ENCODE measurements at regions not wholly inside any gene's neighbourhood (a gene's known extent, or its start where the extent isn't known, plus 50 kb on each side); places are given as distances from the start of the nearest gene placed in this dataset.

DNA sequence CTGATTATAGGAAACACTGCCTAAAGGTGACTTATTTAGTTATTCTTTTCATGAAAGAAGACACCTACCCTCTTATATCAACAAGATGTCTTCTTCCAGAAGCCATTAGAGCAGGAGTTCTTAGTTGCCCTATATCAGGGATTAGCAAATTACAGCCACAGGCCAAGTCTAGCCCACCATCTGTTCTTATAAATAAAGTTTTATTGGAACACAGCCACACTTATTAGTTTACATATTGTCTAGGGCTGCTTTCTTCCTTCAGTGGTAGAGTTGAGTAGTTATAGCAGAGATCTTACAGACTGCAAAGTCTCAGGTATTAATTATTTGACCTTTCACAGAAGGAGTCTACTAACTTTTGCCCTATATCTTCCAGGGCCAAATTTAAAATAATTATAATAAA, 157.2 kb upstream of the NOCT start:
- no peak for DNase-seq (ENCODE audit: low read depth in 2 of 3, low spot score in 2 of 3)

DNA sequence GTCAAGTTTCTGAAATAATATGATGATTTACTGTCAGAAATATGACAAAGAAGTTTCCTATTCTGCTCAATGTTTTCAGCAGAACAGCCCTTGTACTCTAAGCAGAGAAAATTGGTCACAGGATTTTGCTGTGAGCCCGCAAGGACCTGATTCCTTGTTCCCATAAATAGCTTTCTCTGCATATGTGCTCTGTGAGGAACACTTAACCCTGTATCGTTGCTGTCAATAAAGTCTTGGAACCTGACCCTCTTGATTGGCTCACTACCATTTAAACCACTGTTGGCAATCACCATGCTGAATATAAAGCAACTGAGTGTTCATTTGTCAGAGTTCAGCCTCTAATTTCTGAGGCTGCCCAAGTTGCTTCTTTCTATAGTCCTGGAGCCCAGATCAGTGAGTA, 158.2 kb upstream of the NOCT start:
- DNase-seq (ENCODE audit: low read depth in 2 of 3, low spot score in 2 of 3) = no peak

- no peak for DNase-seq (ENCODE audit: low read depth in 2 of 3, low spot score in 2 of 3)
Measured at GRCh38 chr4:138852681-138853080, 162.9 kb upstream of the NOCT start.

DNA sequence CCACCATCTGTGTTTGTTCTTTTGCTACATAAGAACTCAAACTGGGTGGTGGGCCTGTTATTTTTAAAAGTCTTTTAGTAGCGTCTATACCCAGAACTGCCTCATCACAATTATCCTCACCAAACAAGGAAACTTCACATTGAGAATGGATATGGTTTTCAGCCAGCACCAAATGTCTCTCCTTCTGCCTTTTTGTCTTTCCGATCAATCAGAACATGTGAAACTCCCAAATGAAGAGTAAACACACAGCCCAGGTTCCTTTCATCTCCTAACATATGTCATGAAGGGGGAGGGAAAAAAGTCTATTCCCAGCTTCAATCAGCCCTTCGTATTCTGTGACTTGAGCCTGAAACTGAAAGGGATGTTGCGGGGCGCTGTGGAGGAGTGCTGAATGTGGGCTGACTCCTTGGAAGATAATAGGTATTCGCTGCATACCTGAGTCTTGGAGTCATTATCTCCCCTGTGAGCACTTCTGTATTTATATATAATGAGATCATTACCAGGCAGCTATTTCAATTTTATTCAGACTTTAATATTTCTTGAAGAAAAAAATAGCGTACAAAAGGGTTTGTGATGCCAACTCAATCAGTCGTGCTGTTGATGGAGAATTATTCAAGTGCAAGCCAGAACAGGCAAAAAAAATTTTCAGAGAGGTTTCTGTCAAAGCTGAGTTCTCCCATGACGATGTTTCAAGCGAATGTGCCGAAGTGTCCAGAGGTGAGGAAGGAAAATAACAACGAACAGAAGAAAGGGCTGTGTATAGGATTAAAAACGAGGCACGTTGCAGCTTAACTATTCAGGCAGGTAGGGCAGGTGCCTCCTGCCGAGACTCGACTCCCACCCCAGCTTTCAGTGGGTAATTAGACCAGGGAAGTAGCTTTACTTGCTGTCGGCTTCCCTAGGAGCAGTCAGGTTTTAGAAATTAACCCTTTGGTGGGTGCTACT, 163.9 kb upstream of the NOCT start:
- DNase-seq (ENCODE audit: low read depth in 2 of 3, low spot score in 2 of 3) = no peak

DNA sequence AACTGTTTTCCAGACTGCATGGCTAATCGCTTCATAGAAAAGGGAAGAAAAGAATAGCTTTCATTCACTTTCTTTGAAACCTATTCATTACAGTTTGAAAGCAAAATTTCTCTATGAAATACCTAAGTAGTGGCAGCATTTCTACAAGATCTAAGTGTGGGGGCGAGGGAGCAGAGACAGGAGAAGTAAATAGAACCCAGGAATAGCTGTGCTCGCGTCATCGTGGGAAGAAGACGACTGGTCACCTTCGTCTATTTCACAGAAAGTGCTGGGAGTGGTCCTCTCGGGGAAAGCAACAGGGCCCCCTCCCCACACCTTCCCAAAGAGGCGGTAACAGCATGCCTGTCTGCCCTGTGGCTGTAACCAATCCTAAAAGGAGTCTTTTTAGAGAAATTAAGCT, 169.9 kb upstream of the NOCT start:
- no peak for DNase-seq (ENCODE audit: low read depth in 2 of 3, low spot score in 2 of 3)

DNA sequence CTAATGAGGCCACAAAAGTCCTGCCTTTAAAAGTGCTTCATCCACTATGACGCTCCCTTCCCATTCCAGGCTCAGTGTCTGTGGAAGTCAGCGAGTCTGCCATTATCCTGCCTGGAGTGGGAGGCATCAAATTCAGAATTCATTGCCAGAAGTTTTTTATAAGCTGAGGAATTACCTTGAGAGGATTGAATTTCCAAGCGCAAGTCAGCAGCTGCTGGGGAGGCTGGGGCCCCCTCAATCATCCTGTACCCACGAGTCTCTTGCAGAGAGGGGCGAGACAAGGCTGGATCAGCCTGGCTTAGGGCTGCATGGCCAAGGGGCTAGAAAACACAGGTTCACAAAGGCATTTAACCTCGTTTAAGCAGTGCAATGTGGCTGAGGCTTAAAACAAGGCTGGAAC, 170.5 kb upstream of the NOCT start:
- DNase-seq (ENCODE audit: low read depth in 2 of 3, low spot score in 2 of 3) = no peak

DNA sequence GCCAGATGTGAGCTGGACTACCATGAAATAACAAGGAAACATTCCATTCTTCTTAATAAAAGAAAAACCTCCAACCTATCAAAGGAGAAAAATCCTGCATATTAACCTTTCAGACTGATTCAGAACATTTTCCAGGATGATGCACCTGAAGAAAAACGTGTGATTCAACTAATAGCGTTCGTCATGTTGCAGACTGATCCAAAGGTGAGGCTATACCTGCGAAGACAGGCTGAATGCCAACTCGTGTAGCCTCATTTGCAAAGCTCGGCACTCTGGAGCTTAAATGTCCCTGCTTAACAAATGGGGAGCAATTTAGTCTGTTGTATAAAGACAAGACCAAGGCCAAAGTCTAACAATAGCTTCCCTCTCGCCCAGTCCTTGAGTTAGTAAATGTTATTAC, 172.0 kb upstream of the NOCT start:
- DNase-seq (ENCODE audit: low read depth in 2 of 3, low spot score in 2 of 3) = no peak

- no peak for DNase-seq (ENCODE audit: low read depth in 2 of 3, low spot score in 2 of 3)
Measured at GRCh38 chr4:138841343-138841742, 174.2 kb upstream of the NOCT start.

DNA sequence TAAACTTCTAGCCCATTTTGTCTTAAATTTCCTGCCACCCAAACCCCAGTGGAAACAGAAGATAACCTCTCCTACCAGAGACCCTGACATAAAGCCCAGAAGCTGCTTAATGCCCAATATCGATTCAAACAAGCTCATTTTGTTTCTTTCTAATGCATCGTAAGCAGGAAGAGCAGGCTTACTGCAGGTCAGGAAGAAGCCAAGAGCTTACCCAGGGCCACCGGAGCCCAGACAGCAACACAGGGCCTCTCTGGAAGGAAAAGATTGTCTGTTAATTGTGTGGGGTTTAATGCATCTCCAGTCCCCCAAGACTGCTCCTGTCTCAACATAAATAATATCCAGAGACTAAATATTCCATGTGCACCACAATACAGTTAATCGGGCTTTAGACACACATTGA, 177.3 kb upstream of the NOCT start:
- DNase-seq (ENCODE audit: low read depth in 2 of 3, low spot score in 2 of 3) = no peak

GRCh38 chr4:138835832-138836533, 179.6 kb upstream of the NOCT start:
- no peak for DNase-seq (ENCODE audit: low read depth in 2 of 3, low spot score in 2 of 3)

- DNase-seq (ENCODE audit: low read depth in 2 of 3, low spot score in 2 of 3) = no peak
Measured at GRCh38 chr4:138833974-138834373, 181.6 kb upstream of the NOCT start.

GRCh38 chr4:138832563-138832962, 183.0 kb upstream of the NOCT start:
- DNase-seq (ENCODE audit: low read depth in 2 of 3, low spot score in 2 of 3) = no peak

- DNase-seq (ENCODE audit: low read depth in 2 of 3, low spot score in 2 of 3) = no peak
Measured at GRCh38 chr4:138831948-138832347, 183.6 kb upstream of the NOCT start.

DNA sequence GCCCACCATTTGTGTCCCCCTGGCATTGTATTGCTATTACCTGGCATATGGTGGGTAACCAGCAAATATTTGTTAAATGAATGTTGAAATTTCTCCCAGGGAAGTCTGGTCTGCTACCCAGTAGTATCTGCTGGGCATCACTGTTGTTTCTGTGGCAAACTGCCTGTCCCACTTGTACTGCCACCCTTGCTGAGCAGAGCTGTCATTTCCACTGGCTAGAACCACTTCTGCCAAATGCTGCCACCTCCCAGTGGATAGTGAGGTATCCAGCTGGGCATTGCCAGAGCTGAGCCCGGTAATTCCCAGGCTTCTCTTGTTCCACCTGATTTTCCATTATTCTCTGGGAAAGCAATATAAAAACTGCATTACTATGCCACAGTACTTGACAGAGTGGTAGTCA, 186.7 kb upstream of the NOCT start:
- no peak for DNase-seq (ENCODE audit: low read depth in 2 of 3, low spot score in 2 of 3)

- no peak for DNase-seq (ENCODE audit: low read depth in 2 of 3, low spot score in 2 of 3)
Measured at GRCh38 chr4:138826754-138827153, 188.8 kb upstream of the NOCT start.

DNA sequence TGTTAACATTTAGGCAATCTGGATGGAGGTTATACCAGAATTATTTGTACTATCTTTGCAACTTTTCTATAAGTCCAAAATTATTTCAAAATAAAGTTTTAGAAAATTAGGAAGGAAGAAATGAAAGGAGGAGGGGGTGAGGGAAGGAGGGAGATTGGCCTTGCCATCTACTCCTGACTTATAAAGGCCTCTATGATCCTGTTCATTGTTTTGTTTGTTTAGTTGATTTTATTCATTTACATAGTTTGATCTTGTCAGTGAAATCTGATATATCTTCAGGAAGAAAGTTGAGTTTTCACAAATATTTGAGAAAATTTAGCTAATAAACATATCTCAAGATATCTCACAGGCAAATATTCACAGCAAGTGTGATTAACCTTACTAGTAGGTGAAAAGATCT, 189.3 kb upstream of the NOCT start:
- DNase-seq (ENCODE audit: low read depth in 2 of 3, low spot score in 2 of 3) = no peak

DNA sequence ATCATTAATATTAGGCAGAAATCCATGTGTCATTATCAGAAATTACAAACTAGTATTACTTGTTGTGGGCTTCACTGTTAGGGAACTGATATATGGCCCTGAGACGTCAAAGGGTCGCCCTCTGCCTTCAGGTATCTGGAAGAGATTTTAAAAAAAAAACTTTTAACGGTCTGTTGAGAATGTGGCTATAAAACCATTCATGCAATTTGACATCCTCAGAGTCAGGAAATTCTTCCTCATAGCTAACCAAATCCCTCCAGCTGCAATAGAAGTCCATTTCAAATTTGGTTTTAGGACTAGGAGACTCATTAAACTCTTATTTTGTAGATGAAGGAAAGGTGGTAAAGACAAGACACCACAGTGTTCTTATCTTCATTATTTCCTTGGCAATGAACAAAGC, 194.2 kb upstream of the NOCT start:
- no peak for DNase-seq (ENCODE audit: low read depth in 2 of 3, low spot score in 2 of 3)

DNA sequence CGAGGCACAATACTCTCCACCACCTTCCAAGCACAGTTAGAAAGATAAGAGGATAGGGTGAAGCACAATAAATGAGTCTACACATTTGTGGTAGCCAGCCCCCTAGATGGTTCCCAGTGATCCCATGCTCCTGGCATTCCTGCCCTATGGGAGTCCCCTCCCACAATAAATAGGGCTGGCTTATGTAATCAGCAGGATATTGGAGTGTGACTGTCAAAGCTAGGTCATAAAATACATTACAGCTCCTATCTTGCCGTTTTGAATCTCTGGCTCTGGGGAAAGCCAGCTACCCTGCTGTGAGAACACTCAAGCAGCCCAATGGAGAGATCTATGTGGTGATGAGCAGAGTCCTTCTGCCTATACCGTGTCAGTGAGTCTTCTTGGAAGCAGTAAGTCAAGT, 198.7 kb upstream of the NOCT start:
- no peak for DNase-seq (ENCODE audit: low read depth in 2 of 3, low spot score in 2 of 3)

DNA sequence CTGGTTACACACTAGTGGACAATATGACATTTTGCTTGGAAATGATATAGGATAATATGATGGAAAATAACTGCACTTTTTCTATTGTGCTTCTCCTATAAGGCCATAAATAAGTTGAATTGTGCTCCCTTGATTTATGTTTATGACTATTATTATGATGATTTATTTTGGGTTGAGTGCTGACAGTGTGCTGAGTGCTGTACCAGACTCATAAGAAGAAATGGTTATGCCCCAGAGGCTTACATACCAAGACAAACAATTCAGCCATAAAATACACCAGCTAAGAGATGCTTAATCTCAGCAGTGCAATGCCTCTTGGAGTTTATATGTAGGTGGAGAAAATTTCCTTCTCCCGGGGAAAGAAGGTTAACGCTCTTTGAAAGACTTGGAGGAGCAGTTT, 199.8 kb upstream of the NOCT start:
- DNase-seq (ENCODE audit: low read depth in 2 of 3, low spot score in 2 of 3) = no peak

DNA sequence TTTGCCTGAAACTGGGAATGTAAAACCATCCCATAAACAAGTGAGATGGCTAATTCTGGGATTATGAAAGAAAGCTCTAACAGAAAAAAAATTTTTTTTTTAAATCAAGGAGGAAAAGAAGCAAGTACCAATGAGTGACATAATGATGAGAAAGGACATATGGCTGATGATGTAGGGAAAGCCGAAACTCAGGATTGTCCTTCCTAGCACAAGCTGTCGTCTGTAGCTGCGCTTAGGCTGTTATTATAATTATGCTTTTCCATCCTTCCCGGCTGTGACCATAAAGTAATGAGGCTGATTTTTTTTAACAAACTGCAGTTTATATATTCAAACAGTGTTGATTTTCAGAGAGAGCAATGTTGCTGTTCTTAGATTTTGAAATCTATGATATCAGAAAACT, 209.8 kb upstream of the NOCT start:
- no peak for DNase-seq (ENCODE audit: low read depth in 2 of 3, low spot score in 2 of 3)

DNA sequence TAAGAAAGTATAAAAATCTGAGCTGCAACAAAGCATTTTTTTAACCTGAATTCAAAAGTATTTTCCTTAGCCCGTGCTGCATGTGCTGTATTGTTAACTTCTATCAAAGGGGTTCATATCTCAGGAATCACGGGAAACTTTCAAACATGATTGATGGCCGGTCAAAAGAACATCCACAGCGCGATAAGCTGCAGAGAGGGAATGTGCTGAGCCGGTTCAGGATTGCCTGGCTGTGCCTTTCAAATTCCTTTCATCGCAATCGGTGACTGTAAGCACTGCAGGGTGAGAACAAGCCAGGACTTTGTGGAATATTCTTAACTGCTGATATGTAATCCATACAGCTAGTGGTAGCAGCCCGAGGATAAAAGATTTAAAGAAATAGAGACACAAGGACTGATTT, 210.9 kb upstream of the NOCT start:
- DNase-seq (ENCODE audit: low read depth in 2 of 3, low spot score in 2 of 3) = no peak

DNA sequence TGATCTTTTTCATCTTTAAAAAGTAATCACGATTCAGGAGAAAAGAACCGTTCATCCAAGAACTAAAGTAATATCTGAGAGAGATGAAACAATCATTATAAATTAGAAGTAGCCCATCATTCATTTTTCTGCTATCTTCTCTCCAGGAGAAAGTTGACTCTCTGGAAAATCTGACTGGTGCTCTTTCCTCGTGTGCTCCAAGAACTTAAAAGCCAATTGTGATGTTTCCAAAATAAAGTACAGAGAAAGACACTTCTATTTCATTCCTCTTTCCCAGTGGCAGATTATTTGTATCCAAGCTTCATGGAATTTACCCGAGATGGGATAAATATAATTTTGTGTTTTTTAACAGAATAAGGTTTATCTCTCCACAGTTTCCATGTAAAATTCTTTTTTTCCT, 212.5 kb upstream of the NOCT start:
- DNase-seq (ENCODE audit: low read depth in 2 of 3, low spot score in 2 of 3) = no peak

DNA sequence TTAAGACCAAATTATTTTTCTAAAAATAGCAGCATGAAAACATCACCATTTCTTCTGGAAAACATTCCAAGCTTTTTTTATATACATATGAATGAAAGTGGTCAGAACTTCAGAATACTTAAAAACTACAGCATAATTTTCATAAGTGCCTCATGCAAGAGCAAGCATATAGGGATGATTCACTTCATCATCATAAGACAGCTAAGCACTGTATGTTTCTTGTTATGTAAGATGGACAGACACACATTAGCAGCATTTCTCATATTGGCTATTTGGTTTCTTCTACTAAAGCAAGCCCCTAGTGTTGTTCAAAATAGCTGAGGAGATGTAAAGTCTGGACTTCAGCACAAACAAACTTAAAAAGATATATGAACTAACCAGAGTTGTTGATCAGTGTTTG, 213.1 kb upstream of the NOCT start:
- DNase-seq (ENCODE audit: low read depth in 2 of 3, low spot score in 2 of 3) = no peak

Data from activated CD8-positive, alpha-beta memory T cell treated with anti-CD3 and anti-CD28 coated beads for 48 hours (primary cell).